Activated CD4-positive, alpha-beta T cell treated with anti-CD3 and anti-CD28 coated beads, Interleukin-2, Interleukin-6, amounts not matched to agents 100 ng/mL and 50 ng/mL, durations not matched to agents 16 hours and 8 hours (primary cell): ENCODE measurements at regions not wholly inside any gene's neighbourhood (a gene's known extent, or its start where the extent isn't known, plus 50 kb on each side); places are given as distances from the start of the nearest gene placed in this dataset.

ENCODE experiments used
- DNase-seq: peaks from one replicate; pipeline ENCODE4 v3.0.0-alpha.2; 2020

DNA sequence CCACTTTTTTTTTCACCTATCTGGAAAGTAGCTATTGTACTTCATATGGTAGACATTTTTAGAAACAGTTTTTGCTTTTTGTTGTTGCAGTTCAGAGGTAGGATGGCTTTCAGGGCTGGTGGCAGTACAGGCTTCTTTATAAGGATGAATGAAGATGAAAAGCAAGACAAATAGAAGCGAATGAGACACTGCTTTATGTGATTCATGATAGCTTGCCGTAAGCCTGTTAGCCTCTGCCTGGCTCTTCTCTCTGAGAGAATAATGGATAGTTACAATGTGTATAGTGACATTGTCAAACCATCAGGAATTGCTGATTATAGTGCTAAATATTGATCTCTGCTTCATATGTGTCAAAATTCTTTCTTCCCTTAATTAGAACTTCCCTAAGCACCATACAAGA, 173.7 kb downstream of the NR4A2 start:
- DNase-seq: no peak

DNA sequence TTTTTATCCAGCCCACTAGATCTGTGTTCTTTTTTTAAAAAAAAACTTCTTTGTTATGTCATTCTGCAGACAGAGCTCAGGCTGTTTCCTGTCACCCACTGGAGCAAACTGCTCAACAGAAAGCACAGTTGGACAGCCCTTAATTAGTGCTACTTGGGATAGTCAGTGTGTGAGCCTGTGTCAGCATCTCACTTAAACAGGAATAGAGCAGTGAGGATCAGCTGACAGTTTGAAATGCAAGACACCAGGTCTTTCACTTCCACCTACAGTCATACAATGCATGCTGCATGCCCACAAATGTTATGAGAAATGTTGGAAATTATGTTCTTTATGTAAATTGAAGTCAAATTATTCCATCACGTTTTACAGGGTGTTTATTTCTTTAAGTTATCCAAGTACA, 174.9 kb downstream of the NR4A2 start:
- no peak for DNase-seq

DNA sequence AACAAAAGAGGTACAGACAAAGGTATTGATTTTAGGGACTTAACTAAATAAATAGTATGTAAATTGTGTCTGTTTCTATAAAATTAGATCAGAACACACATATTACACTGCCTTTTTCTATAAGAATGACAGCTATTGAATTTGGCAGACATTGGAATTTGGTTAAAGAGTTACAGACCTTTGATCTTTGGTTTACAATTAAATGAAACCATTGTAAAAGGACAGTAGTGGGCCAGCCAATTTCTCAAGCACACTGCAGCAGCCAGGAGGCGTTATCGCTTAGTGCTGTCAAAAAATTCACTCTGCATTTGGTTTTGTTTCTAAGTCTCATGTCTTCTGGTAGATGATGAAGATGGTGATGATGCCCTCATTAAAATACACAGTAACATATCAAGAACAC, 175.9 kb downstream of the NR4A2 start:
- DNase-seq: no peak

DNA sequence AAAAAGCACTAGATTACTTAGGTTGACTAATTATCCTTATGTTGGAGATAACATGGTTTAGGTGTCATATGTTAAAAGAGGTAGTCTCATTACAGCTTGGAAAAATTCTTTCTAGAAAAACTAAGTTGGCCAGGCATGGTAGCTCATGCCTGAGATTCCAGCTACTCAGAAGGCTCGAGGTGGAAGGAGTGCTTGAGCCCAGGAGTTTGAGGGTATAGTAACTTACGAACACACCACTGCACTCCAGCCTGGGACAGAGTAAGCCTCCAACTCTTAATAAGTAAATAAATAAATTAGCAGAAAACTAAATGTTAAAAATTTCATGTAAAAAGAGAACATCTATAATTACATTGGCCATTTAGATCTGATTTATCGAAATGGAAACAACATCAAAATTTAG, 177.2 kb downstream of the NR4A2 start:
- DNase-seq: no peak

DNA sequence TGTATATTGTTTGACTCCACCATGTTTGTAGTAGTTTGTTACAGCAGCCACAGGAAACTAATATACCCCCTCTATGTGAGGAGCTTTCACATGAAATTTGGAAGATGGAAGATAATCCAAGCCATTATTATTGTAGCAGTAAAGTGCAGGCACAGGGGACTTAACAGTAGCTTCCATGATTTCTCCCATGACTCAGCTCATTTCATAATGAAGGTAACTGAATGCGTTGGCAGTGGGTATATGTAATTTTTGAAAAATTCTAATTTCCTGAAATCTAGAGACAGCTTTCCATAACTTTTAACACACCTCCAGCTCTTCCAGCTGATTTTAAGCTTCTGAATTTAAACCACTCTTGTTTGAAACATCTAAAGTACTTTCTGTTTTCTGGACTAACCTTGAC, 181.2 kb downstream of the NR4A2 start:
- no peak for DNase-seq

DNA sequence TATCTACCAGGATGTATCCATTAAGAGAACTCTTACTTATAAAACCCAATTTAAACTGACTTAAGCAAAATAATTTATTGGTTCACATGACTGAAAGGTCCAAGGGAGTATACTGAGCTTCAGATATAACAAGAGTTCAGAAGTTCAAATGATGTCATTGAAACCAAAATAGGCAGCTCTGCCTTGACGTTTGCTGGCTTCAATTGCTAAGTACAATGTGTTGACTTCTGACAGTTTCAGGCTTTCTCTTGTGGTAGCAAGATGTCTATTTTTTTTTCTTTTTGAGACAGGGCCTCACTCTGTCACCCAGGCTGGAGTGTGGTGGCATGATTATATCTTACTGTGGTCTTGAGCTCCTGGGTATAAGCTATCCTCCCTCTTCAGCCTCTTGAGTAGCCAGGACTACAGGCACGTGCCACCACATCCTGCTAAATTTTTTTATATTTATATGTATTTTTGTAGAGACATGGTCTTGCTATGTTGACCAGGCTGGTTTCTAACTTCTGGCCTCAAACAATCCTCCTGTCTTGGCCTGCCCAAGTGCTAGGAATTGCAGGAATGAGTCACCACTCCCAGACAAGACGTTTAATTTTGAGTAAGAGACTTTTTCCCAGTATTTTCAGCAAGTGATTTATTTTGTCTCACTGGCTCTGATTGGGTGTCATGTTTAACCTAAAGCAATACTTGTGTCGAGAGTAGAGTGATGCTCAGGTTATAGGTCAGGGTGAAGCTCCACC, 184.8 kb downstream of the NR4A2 start:
- DNase-seq: no peak

DNA sequence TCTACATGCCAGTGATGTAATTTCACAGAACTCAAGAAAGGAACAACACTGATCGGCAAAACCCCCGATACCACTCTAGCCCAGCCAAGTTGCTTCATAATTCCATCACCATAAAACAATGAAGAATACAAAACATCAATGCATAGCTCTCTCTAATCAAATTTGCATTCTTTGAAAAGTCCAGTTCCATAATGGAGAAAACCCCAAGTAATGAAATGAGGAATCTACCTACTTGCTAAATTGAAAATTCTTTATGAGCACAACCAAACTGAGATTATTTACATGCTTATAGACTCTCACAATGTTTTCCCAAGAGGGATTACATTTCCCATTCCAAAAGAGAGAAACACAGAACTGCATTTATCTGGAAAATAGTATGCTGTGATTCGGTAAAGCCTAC, 186.5 kb downstream of the NR4A2 start:
- no peak for DNase-seq

- no peak for DNase-seq
These were observed 187.1 kb downstream of the NR4A2 start for GRCh38 chr2:156145469-156145868.

- DNase-seq: no peak
These were observed 196.0 kb downstream of the NR4A2 start for GRCh38 chr2:156136566-156136965.

DNA sequence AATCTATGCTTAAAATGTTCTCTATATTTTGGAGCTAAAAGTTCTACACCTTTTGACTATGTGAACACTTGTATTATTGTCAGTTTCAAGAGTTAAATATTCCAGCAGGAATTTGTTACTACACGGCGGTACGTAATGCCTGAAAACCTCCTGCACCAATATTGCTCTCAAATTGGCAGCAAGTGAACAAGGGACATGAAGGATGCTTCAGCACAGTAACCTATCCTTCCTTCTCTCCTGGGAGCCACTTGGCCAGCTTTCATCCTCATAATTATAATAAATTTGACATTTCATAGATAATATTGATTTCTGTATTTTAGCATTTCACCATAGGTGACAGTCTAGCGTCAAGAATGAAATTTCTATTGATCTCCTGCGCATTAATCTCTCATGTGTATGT, 197.6 kb downstream of the NR4A2 start:
- no peak for DNase-seq

- no peak for DNase-seq
These were observed 199.6 kb downstream of the NR4A2 start for GRCh38 chr2:156132941-156133340.

DNA sequence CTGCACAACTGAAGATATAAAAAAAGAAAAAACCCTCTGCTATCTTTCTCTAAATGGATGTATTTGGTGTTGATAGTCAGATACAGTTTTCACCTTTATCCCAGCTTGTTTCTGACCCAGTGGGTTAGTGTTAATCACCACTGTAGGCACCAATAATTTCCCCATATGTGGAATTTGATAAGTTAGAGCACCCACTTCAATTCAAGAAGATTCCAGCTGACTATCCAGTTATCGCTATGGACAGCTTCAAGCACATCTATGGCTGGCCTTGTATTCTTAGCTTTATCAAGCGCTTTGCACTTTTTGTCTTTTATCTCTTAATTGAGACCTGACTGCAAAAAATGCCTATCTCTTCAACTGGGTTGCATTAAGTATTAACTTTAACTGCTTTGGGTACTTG, 200.4 kb downstream of the NR4A2 start:
- DNase-seq: no peak

DNA sequence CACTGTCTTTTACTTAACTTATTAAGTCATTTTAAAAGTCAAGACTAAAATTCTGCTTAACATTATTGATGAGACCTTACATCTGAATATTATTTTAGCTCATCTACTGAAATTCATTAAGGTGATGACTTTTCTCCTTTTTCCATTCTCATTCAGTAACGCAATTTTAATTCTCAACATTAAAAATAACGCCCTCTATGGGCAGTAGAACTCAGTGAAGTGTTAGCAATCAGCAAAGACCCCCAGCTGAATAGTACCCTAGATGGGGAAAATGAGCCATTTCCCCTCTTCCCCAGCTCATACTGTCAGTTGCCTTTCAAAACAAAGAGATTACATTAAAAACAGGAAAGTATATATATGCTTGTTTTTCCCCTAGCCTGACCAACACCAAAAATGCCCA, 203.3 kb downstream of the NR4A2 start:
- DNase-seq: no peak

DNA sequence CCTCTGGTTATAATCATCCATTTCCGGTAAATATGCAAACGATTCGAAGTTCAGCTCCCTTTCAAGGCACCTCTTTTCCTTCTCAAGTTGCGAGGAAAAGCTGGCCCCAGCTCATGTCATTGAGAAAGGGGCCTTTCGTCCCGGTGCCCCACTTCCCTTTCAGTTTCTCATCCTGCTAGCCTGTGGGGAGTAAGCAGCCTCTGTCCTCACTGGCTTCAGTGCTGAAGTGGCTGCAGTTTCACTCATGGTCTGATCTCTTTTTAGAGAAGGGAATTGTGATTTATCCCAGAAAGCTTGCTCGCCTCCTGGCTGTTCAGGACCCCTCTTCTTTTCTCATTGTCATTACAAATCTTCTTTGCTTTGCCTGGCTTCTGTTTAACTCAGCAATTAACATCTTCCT, 207.5 kb downstream of the NR4A2 start:
- DNase-seq: no peak

- no peak for DNase-seq
These were observed 208.1 kb downstream of the NR4A2 start for GRCh38 chr2:156124458-156124857.

DNA sequence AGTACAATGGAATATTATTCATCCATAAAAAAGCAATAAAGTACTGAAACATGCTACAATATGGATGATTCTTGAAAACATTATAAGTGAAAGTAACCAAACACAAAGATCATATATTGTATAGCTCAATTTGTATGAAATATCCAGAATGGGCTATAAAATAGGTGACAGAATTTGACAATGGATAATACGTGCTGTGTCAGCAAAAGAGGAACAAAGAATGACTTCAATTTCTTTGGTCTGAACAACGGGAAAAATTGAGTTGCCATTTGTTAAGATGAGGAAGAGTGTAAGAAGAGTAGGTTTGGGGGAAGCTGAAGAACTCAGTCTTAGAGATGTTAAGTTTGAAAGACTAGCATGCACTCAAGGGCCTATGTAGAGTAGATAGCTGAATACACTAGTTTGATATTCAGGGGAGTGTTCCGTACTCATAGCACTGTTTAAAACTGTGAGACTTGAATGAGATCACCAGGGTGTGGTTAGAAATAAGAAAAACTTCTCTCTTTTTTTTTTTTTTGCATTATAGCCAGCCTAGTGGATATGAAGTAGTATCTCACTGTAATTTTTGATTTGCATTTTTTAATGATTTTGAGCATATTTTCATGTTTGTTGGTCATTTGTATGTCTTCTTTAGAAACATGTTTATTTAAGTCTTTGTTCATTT, 213.6 kb downstream of the NR4A2 start:
- DNase-seq: no peak

GRCh38 chr2:156116113-156116512, 216.4 kb downstream of the NR4A2 start:
- no peak for DNase-seq

- DNase-seq: no peak
These were observed 217.2 kb downstream of the NR4A2 start for GRCh38 chr2:156115338-156115737.

GRCh38 chr2:156112323-156112722, 220.2 kb downstream of the NR4A2 start:
- no peak for DNase-seq

DNA sequence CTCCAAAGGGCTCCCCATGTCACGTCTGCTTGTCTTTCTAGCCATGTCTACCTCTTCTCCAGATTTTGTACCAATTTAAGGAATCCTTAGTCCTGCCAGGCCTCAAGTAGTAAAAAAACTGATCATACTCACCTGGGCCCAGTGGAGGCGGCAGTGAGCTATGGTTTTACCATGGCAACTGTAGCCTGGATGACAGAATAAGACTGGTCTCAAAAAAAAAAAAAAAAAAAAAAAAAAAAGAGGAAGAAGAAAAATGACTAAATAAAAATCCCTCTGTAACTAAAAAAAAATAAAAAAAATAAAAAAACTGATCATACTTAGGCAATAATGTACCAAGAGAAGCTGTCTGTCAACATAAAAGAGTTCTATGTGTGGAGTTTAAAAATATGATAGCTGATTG, 221.6 kb downstream of the NR4A2 start:
- DNase-seq: peak; percentile 18

DNA sequence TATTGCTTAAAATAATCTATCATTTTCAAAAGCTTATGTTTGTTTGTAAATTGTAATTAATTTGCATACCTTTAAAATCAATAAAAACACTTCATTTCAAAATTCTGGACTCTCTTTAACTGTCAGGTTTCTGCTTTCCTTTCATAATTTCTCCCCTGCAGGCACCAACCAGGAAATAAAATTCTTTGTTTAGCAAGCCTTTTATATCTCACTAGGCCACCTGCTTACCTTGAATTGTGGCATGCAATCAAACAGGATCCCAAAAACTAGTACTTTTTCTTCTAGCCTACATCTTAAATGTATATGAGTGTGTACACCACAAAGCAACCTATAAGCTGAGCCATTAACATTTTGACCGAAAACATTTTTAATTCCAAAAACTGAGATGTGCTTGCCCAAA, 233.1 kb downstream of the NR4A2 start:
- DNase-seq: no peak

DNA sequence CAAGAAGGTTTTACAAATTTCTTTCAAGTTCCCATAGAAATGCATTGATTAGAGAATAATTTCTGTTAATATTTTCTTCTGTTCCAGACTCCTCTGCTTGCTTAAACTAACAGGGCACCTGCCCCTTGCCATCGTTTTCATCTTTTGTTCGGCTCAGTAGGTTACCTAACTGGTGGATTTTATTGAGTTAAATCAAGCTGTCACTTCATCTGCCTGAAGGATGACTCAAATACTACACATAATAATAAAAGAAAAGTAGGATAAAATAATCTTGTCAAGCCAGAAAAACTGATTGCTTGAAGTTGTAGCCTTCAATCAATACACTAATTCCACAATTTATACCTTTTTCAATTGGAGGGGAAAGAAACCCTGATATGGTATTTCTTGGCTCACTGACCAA, 234.0 kb downstream of the NR4A2 start:
- no peak for DNase-seq

DNA sequence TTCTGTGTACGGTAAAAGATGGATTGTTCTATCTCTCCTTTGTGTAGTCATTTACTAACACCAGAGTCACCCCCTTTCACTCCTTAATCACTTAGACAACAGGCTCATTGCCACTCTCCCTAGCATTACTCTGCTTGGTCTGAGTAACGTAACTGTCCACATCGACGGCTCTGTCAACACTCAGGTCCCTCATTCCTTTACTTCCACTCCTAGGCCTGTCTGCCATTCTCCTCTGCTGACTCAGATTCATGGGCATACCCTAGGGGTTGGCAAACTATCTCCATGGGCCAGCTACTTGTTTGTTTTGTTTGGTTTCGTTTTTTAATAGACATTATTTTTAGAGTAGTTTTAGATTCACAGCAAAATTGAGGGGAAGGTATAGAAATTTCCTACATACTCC, 243.9 kb downstream of the NR4A2 start:
- no peak for DNase-seq

- no peak for DNase-seq
These were observed 244.6 kb downstream of the NR4A2 start for GRCh38 chr2:156087875-156088274.
